ENCODE measurements at regions not wholly inside any gene's neighbourhood (a gene's known extent, or its start where the extent isn't known, plus 50 kb on each side); places are given as distances from the start of the nearest gene placed in this dataset.

GRCh38 chr13:54676526-54677113, 1648.0 kb downstream of the OLFM4 start:
- TF ChIP-seq HDGF (IDR thresholded peaks at IDR 0.05; ENCODE audit: borderline replicate concordance) (no peak), FOXK2 (IDR thresholded peaks at IDR 0.05) (no peak), ELF4 (IDR thresholded peaks at IDR 0.05) (no peak), FOXM1 (IDR thresholded peaks at IDR 0.05; ENCODE audit: borderline replicate concordance) (no peak), L3MBTL2 (conservative IDR thresholded peaks at IDR 0.05) (no peak), SP1 (IDR thresholded peaks at IDR 0.05) (no peak), SUZ12 (IDR thresholded peaks at IDR 0.05) (no peak), ARNT (IDR thresholded peaks at IDR 0.05) (no peak), BHLHE40 (IDR thresholded peaks at IDR 0.05; ENCODE audit: borderline replicate concordance) (no peak), FOXA1 (IDR thresholded peaks at IDR 0.05) (no peak), TARDBP (IDR thresholded peaks at IDR 0.05) (no peak), LEF1 (IDR thresholded peaks at IDR 0.05; ENCODE audit: borderline replicate concordance) (no peak), ZNF384 (IDR thresholded peaks at IDR 0.05) (no peak), PKNOX1 (IDR thresholded peaks at IDR 0.05) (no peak)
